Thyroid gland (tissue), 4 donors: ENCODE measurements at regions not wholly inside any gene's neighbourhood (a gene's known extent, or its start where the extent isn't known, plus 50 kb on each side); places are given as distances from the start of the nearest gene placed in this dataset.

Source experiments
- DNase-seq, 2 donors: peaks; one replicate each; pipeline ENCODE4 v3.0.0-alpha.2; 2019
- H3K27ac ChIP-seq, 3 donors: fragments of 200-600 bp; sonication (generic); 1 replicate in 2 of 3; 2 replicates in 1 of 3; pipeline ENCODE4 v1.5.1; 2016 to 2019; ENCODE audit warnings: mild to moderate bottlenecking in 1 of 3, moderate library complexity in 1 of 3
- H3K27me3 ChIP-seq: fragments of 200-600 bp; sonication (generic); one replicate; pipeline ENCODE4 v1.5.1; 2019
- H3K36me3 ChIP-seq, 2 donors: fragments of 200-600 bp; sonication (generic); one replicate each; pipeline ENCODE4 v1.5.1; 2016 to 2019
- H3K4me1 ChIP-seq, 2 donors: fragments of 200-600 bp; sonication (generic); one replicate each; pipeline ENCODE4 v1.5.1; 2017 to 2019
- H3K4me3 ChIP-seq, 3 donors: fragments of 200-600 bp; sonication (generic); replicated peaks in 1 of 3; 1 replicate in 2 of 3; 2 replicates in 1 of 3; pipeline ENCODE4 v1.5.1; 2016; ENCODE audit warnings: mild to moderate bottlenecking in 1 of 3
- H3K9me3 ChIP-seq: fragments of 200-600 bp; sonication (generic); one replicate; pipeline ENCODE4 v1.5.1; 2017
- CTCF ChIP-seq, 6 experiments: fragments of 200-600 bp in 3 of 6; fragments of 450-650 bp in 3 of 6; sonication (generic) in 3 of 6; IDR thresholded peaks; one replicate each; pipeline ENCODE4 v1.5.1; 2016 to 2019; ENCODE audit warnings: antibody characterized with exemption in 6 of 6, mild to moderate bottlenecking in 2 of 6, inconsistent platforms in 1 of 6, moderate library complexity in 1 of 6
- POLR2A ChIP-seq, 2 donors: fragments of 450-650 bp; IDR thresholded peaks; one replicate each; pipeline ENCODE4 v1.6.1; 2017; ENCODE audit warnings: antibody characterized with exemption in 2 of 2, mild to moderate bottlenecking in 2 of 2, moderate library complexity in 1 of 2
- WGBS, 2 donors: methylation state at CpG; one replicate each; pipeline ENCODE4 v1.1.5; 2017; 5-methylcytosine and 5-hydroxymethylcytosine counted together
- intact Hi-C: fragments of 100-400 bp; cut with DNase I; formaldehyde crosslinking; loops from one replicate; pipeline ENCODE4 v1.15.1; 2023

- DNase-seq = no peak
- Histone ChIP-seq H3K36me3 (no peaks in the 10 kb centered on the region), H3K4me3 (no peak overlapping the region), H3K27me3 (no peaks in the 10 kb centered on the region), H3K9me3 (no peaks in the 10 kb centered on the region), H3K27ac (no peak overlapping the region), H3K4me1 (no peaks in the 10 kb centered on the region)
- no peak for TF ChIP-seq POLR2A (IDR thresholded peaks at IDR 0.05)
- TF ChIP-seq CTCF (IDR thresholded peaks at IDR 0.05) = no peak
- WGBS, 2 donors = 85 to 89% methylated on average over 6 of the region's 6 CpGs
- intact Hi-C loops = no loop called here
Measured at GRCh38 chr4:72786401-72786990, 217.5 kb upstream of the ADAMTS3 start.

- intact Hi-C loops = no loop called here
- Histone ChIP-seq H3K36me3 (no peaks in the 10 kb centered on the region), H3K4me1 (no peaks in the 10 kb centered on the region), H3K4me3 (no peak overlapping the region), H3K27me3 (no peaks in the 10 kb centered on the region), H3K9me3 (no peaks in the 10 kb centered on the region), H3K27ac (no peak overlapping the region)
- TF ChIP-seq CTCF (IDR thresholded peaks at IDR 0.05) = no peak
- TF ChIP-seq POLR2A (IDR thresholded peaks at IDR 0.05) = no peak
- WGBS, 2 donors = 91 to 93% methylated on average over 4 of the region's 4 CpGs
- no peak for DNase-seq
Measured at GRCh38 chr4:72779241-72779640, 210.2 kb upstream of the ADAMTS3 start.

GRCh38 chr4:72777436-72777835 lies 208.4 kb upstream of the ADAMTS3 start:
- no peak for DNase-seq

GRCh38 chr4:72770708-72771107 lies 201.7 kb upstream of the ADAMTS3 start:
- intact Hi-C loops = no loop called here
- no peaks in the 10 kb centered on the region for H3K9me3 ChIP-seq
- no peaks in the 10 kb centered on the region for H3K27me3 ChIP-seq
- DNase-seq = no peak
- H3K4me1 ChIP-seq = peaks cover 0 to 4% of the 10 kb centered on the region in 2 donors
- H3K4me3 ChIP-seq = no peak overlapping the region
- TF ChIP-seq POLR2A (IDR thresholded peaks at IDR 0.05) = no peak
- no peak for TF ChIP-seq CTCF (IDR thresholded peaks at IDR 0.05)
- H3K36me3 ChIP-seq = no peaks in the 10 kb centered on the region
- no peak overlapping the region for H3K27ac ChIP-seq

More at GRCh38 chr4:72777436-72777835, 208.4 kb upstream of the ADAMTS3 start:
- Histone ChIP-seq H3K9me3 (no peaks in the 10 kb centered on the region), H3K27me3 (no peaks in the 10 kb centered on the region), H3K4me1 (no peaks in the 10 kb centered on the region), H3K36me3 (no peaks in the 10 kb centered on the region), H3K4me3 (no peak overlapping the region), H3K27ac (no peak overlapping the region)
- intact Hi-C loops = no loop called here
- no peak for TF ChIP-seq POLR2A (IDR thresholded peaks at IDR 0.05)
- TF ChIP-seq CTCF (IDR thresholded peaks at IDR 0.05) = no peak
- 86 to 87% methylated on average over 6 of the region's 6 CpGs for WGBS, 2 donors

- Histone ChIP-seq H3K27me3 (no peaks in the 10 kb centered on the region), H3K27ac (no peak overlapping the region), H3K4me1 (peaks cover 0 to 4% of the 10 kb centered on the region in 2 donors), H3K36me3 (no peaks in the 10 kb centered on the region), H3K9me3 (no peaks in the 10 kb centered on the region), H3K4me3 (no peak overlapping the region)
- TF ChIP-seq POLR2A (IDR thresholded peaks at IDR 0.05) (no peak), CTCF (IDR thresholded peaks at IDR 0.05) (no peak)
- 28 to 41% methylated on average over 2 of the region's 2 CpGs for WGBS, 2 donors
- intact Hi-C loops = no loop called here
- peak in 1 of 2 donors; percentile 4 for DNase-seq
Measured at GRCh38 chr4:72768364-72768763, 199.3 kb upstream of the ADAMTS3 start.
